IMR-90 (cell line): ENCODE measurements at regions not wholly inside any gene's neighbourhood (a gene's known extent, or its start where the extent isn't known, plus 50 kb on each side); places are given as distances from the start of the nearest gene placed in this dataset.

Experiments
- ATAC-seq: fragments of 200-7000 bp; cut with Tn5 transposase; 2 replicates; pipeline ENCODE4 v1.9.1; 2020; ENCODE audit warnings: low read depth, mild to moderate bottlenecking, moderate library complexity
- BruUV-seq: library from RNA; stranded (reverse); fragments of 400-500 nt; replicated peaks from 2 replicates; lab custom pipeline; 2021; lab: Mats Ljungman, UMichigan
- CTCF ChIA-PET: fragments of 300-600 bp; formaldehyde crosslinking; extraction: SDS; loops from one replicate; lab custom pipeline; 2021; ENCODE audit warnings: antibody characterized with exemption; lab: Yijun Ruan, JAX
- POLR2A ChIA-PET: fragments of 300-600 bp; sonication (Branson Sonifier 250); formaldehyde crosslinking; loops from one replicate; lab custom pipeline; 2022; ENCODE audit warnings: antibody characterized with exemption; ENCODE audit not compliant: unreplicated experiment; lab: Charles Lee
- DNase-seq: peaks from one replicate; pipeline ENCODE4 v3.0.0; 2013
- H2AFZ ChIP-seq: replicated peaks from 2 replicates; pipeline ENCODE3; 2013; ENCODE audit warnings: low read length, mild to moderate bottlenecking; ENCODE audit not compliant: poor library complexity
- H2AK5ac ChIP-seq: 2 replicates; pipeline ENCODE4 v1.6.1; 2013; ENCODE audit warnings: low read depth, low read length, inconsistent platforms
- H2AK9ac ChIP-seq: replicated peaks from 2 replicates; pipeline ENCODE3; 2013; ENCODE audit warnings: mild to moderate bottlenecking, low read depth, low read length, moderate library complexity; ENCODE audit not compliant: poor library complexity
- H2BK120ac ChIP-seq: 2 replicates; pipeline ENCODE4 v1.6.1; 2013; ENCODE audit warnings: low read depth, low read length, inconsistent platforms
- H2BK15ac ChIP-seq: 3 replicates; pipeline ENCODE4 v1.6.1; 2013; ENCODE audit warnings: low read depth, low read length, inconsistent platforms
- H2BK20ac ChIP-seq: 2 replicates; pipeline ENCODE4 v1.6.1; 2013; ENCODE audit warnings: low read depth, mild to moderate bottlenecking, inconsistent platforms, low read length, moderate library complexity
- H2BK5ac ChIP-seq: 2 replicates; pipeline ENCODE4 v1.6.1; 2013; ENCODE audit warnings: mild to moderate bottlenecking, low read depth, low read length, inconsistent platforms; ENCODE audit not compliant: poor library complexity, severe bottlenecking
- H3K14ac ChIP-seq: replicated peaks from 2 replicates; pipeline ENCODE4 v1.6.1; 2013; ENCODE audit warnings: low read depth, low read length, inconsistent platforms
- H3K18ac ChIP-seq: 2 replicates; pipeline ENCODE4 v1.6.1; 2013; ENCODE audit warnings: low read depth, low read length, control low read depth
- H3K23ac ChIP-seq: 2 replicates; pipeline ENCODE4 v1.6.1; 2013; ENCODE audit warnings: low read depth, low read length, inconsistent platforms
- H3K27ac ChIP-seq: 2 replicates; pipeline ENCODE4 v1.5.1; 2013; ENCODE audit warnings: mild to moderate bottlenecking, control low read depth, low read length; ENCODE audit not compliant: insufficient read depth
- H3K27me3 ChIP-seq: 2 replicates; pipeline ENCODE4 v1.6.1; 2013; ENCODE audit warnings: low read length; ENCODE audit not compliant: control insufficient read depth, insufficient read depth
- H3K36me3 ChIP-seq: 2 replicates; pipeline ENCODE4 v1.6.1; 2013; ENCODE audit warnings: low read length, mixed read lengths; ENCODE audit not compliant: control insufficient read depth, insufficient read depth
- H3K4ac ChIP-seq: 2 replicates; pipeline ENCODE4 v1.6.1; 2013; ENCODE audit warnings: low read depth, low read length, inconsistent platforms
- H3K4me1 ChIP-seq: 2 replicates; pipeline ENCODE4 v1.6.1; 2013; ENCODE audit warnings: low read length, mixed read lengths; ENCODE audit not compliant: control insufficient read depth, insufficient read depth
- H3K4me2 ChIP-seq: 2 replicates; pipeline ENCODE4 v1.6.1; 2013; ENCODE audit warnings: low read depth, mild to moderate bottlenecking, control low read depth, low read length, moderate library complexity
- H3K4me3 ChIP-seq: 2 replicates; pipeline ENCODE4 v1.5.1; 2013; ENCODE audit warnings: low read depth, mild to moderate bottlenecking, control low read depth, low read length, moderate library complexity; ENCODE audit not compliant: insufficient read depth
- H3K56ac ChIP-seq: 2 replicates; pipeline ENCODE4 v1.6.1; 2013; ENCODE audit warnings: low read length, inconsistent platforms; ENCODE audit not compliant: insufficient read depth; ENCODE audit errors: extremely low read depth
- H3K79me1 ChIP-seq, 2 experiments: 2 replicates each; pipeline ENCODE4 v1.6.1; 2013; ENCODE audit warnings: low read length in 2 of 2, inconsistent platforms in 1 of 2, low read depth in 1 of 2
- H3K9ac ChIP-seq: 2 replicates; pipeline ENCODE4 v1.6.1; 2013; ENCODE audit warnings: low read depth, low read length, control low read depth
- H3K9me1 ChIP-seq: 2 replicates; pipeline ENCODE4 v1.6.1; 2013; ENCODE audit warnings: low read length, inconsistent platforms; ENCODE audit not compliant: insufficient read depth
- H3K9me3 ChIP-seq: 2 replicates; pipeline ENCODE4 v1.6.1; 2013; ENCODE audit warnings: low read length; ENCODE audit not compliant: control insufficient read depth, insufficient read depth
- H4K20me1 ChIP-seq: 2 replicates; pipeline ENCODE4 v1.6.1; 2013; ENCODE audit warnings: low read length, inconsistent platforms; ENCODE audit not compliant: insufficient read depth
- H4K5ac ChIP-seq: 2 replicates; pipeline ENCODE4 v1.6.1; 2013; ENCODE audit warnings: mild to moderate bottlenecking, low read depth, low read length, control low read depth
- H4K8ac ChIP-seq, 2 experiments: 2 replicates each; pipeline ENCODE4 v1.6.1; 2013; ENCODE audit warnings: low read depth in 2 of 2, low read length in 2 of 2, control low read depth in 1 of 2, inconsistent platforms in 1 of 2
- H4K91ac ChIP-seq: 2 replicates; pipeline ENCODE4 v1.6.1; 2013; ENCODE audit warnings: low read depth, low read length, inconsistent platforms; ENCODE audit not compliant: insufficient read depth
- BHLHE40 ChIP-seq: fragments of 150-350 bp; IDR thresholded peaks from 2 replicates; pipeline ENCODE4 v1.6.1; 2016; ENCODE audit warnings: mild to moderate bottlenecking, low read depth, low read length
- CEBPB ChIP-seq: IDR thresholded peaks from 2 replicates; pipeline ENCODE4 v1.6.1; 2012; ENCODE audit warnings: low read depth, low read length, improper control_type of control experiment
- CHD1 ChIP-seq: IDR thresholded peaks from 2 replicates; pipeline ENCODE4 v1.6.1; 2012; ENCODE audit warnings: low read depth, low read length, improper control_type of control experiment
- CTCF ChIP-seq: conservative IDR thresholded peaks from 2 replicates; pipeline ENCODE4 v1.5.1; 2012; ENCODE audit warnings: mild to moderate bottlenecking, low read depth, low read length, improper control_type of control experiment
- FOS ChIP-seq: fragments of 150-350 bp; IDR thresholded peaks from 2 replicates; pipeline ENCODE4 v1.6.1; 2016; ENCODE audit warnings: low read depth, low read length
- MAFK ChIP-seq: IDR thresholded peaks from 2 replicates; pipeline ENCODE4 v1.6.1; 2012; ENCODE audit warnings: low read depth, low read length, improper control_type of control experiment
- MAZ ChIP-seq: IDR thresholded peaks from 2 replicates; pipeline ENCODE4 v1.6.1; 2012; ENCODE audit warnings: low read depth, mild to moderate bottlenecking, low read length, improper control_type of control experiment, moderate library complexity, borderline replicate concordance
- NFE2L2 ChIP-seq: fragments of 150-350 bp; IDR thresholded peaks from 2 replicates; pipeline ENCODE4 v1.6.1; 2016; ENCODE audit warnings: low read depth, mild to moderate bottlenecking, low read length
- POLR2A ChIP-seq: IDR thresholded peaks from 2 replicates; pipeline ENCODE4 v1.6.1; 2012; ENCODE audit warnings: mild to moderate bottlenecking, low read depth, low read length
- RCOR1 ChIP-seq: IDR thresholded peaks from 2 replicates; pipeline ENCODE4 v1.6.1; 2012; ENCODE audit warnings: mild to moderate bottlenecking, low read length, improper control_type of control experiment; ENCODE audit not compliant: insufficient replicate concordance
- RFX5 ChIP-seq: IDR thresholded peaks from 2 replicates; pipeline ENCODE4 v1.8.0; 2012; ENCODE audit warnings: low read depth, mild to moderate bottlenecking, low read length, moderate library complexity
- SMC3 ChIP-seq: fragments of 150-350 bp; IDR thresholded peaks from 2 replicates; pipeline ENCODE4 v1.6.1; 2016; ENCODE audit warnings: low read depth, mild to moderate bottlenecking, antibody characterized with exemption, low read length, moderate library complexity
- WGBS, 2 experiments: methylation state at CpG; one replicate each; pipeline versions ENCODE4 v1.1.5 to v1.1.7; 2013; ENCODE audit warnings: missing lambda C conversion rate in 2 of 2; ENCODE audit not compliant: insufficient read length in 1 of 2; ENCODE audit errors: extremely low coverage in 2 of 2; 5-methylcytosine and 5-hydroxymethylcytosine counted together
- dilution Hi-C: fragments of 300-500 bp; cut with HindIII; formaldehyde crosslinking; loops from one replicate; pipeline ENCODE4 v1.14.3; 2018; ENCODE audit warnings: low sequenced_read_pairs; ENCODE audit not compliant: unreplicated experiment
- in situ Hi-C: fragments of 300-500 bp; cut with MboI; formaldehyde crosslinking; loops from 3 replicates; pipeline ENCODE4 v1.14.3; 2019; ENCODE audit warnings: low sequenced_read_pairs, inconsistent platforms, mixed read lengths
- intact Hi-C: fragments of 100-400 bp; cut with micrococcal nuclease; formaldehyde crosslinking; loops from 2 replicates; pipeline ENCODE4 v1.10.0; 2022

- H3K4me1 ChIP-seq, result peaks cover 4% of the 10 kb centered on the region; the same call in 1 of the 2 replicates
- H3K9ac ChIP-seq, result 0 out of 2 replicates have a peak overlapping the region, but pooled peaks have one; percentile 18
- 22% methylated on average over 1 of the region's 4 CpGs; no CpG with 5 or more reads in 1 of the 2 experiments for WGBS, 2 experiments
- no peaks in the 10 kb centered on the region for H3K27me3 ChIP-seq
- peak overlapping the region; percentile 46; the same call in 1 of the 2 replicates for H3K27ac ChIP-seq
- H3K9me1 ChIP-seq, result no peaks in the 10 kb centered on the region
- peak overlapping the region; percentile 66 for H3K4me2 ChIP-seq
- POLR2A ChIA-PET, result no interaction called here
- H3K23ac ChIP-seq, result no peak overlapping the region
- no peak overlapping the region for H3K56ac ChIP-seq
- peak overlapping the region; percentile 77; the same call in 1 of the 2 replicates for H3K18ac ChIP-seq
- H4K5ac ChIP-seq, result no peak overlapping the region
- no peak overlapping the region for H2BK15ac ChIP-seq
- H4K91ac ChIP-seq, result 0 out of 2 replicates have a peak overlapping the region, but pooled peaks have one; percentile 1
- no peaks in the 10 kb centered on the region for H3K36me3 ChIP-seq
- H2BK120ac ChIP-seq, result peak overlapping the region; percentile 31
- dilution Hi-C loops (no loop called here), in situ Hi-C loops (no loop called here), intact Hi-C loops (no loop called here)
- H3K14ac ChIP-seq, result peak overlapping the region; percentile 19
- ATAC-seq (peak; percentile 75), DNase-seq (peak; percentile 92)
- H3K4ac ChIP-seq, result peak overlapping the region; percentile 8; the same call in 1 of the 2 replicates
- peak overlapping the region; percentile 83 for H2AFZ ChIP-seq
- no peak overlapping the region for H3K4me3 ChIP-seq
- CTCF ChIA-PET, result interaction anchor here (1.0 kb wide), 1 partner anchor 22 kb away, joined by 3 read pairs; no protein-coding TSS in a partner anchor
- no peaks in the 10 kb centered on the region for H4K20me1 ChIP-seq
- no TSS peak for BruUV-seq
- 0 out of 2 replicates have a peak overlapping the region, but pooled peaks have one; percentile 5 for H2AK5ac ChIP-seq
- no peaks in the 10 kb centered on the region for H3K9me3 ChIP-seq
- no peaks in the 10 kb centered on the region for H3K79me1 ChIP-seq
- peak overlapping the region; percentile 83 for H2BK5ac ChIP-seq
- no peak for TF ChIP-seq POLR2A
- TF ChIP-seq FOS, result no peak
- TF ChIP-seq RFX5, result no peak
- no peak for TF ChIP-seq BHLHE40
- TF ChIP-seq MAZ, result no peak
- no peak for TF ChIP-seq SMC3
- no peak for TF ChIP-seq NFE2L2
- TF ChIP-seq CTCF, result no peak
- no peak for TF ChIP-seq CHD1
- no peak for TF ChIP-seq MAFK
- no peak for TF ChIP-seq CEBPB
- TF ChIP-seq RCOR1, result no peak
- no peak overlapping the region for H2AK9ac ChIP-seq
- peak overlapping the region; percentile 44 for H2BK20ac ChIP-seq
- peak overlapping the region in 1 of 2 experiments; percentile 68; a peak in 2 of 4 replicates for H4K8ac ChIP-seq
Observed at GRCh38 chr6:113328886-113329381, 528.2 kb upstream of the MARCKS start.
